CD4-positive, alpha-beta T cell (primary cell): ENCODE measurements at regions not wholly inside any gene's neighbourhood (a gene's known extent, or its start where the extent isn't known, plus 50 kb on each side); places are given as distances from the start of the nearest gene placed in this dataset.

Experiments used
- ATAC-seq: fragments of 200-7000 bp; cut with Tn5 transposase; one replicate; pipeline ENCODE4 v1.10.0; 2022; ENCODE audit warnings: mild to moderate bottlenecking; ENCODE audit not compliant: poor library complexity
- CTCF ChIA-PET: fragments of 350-600 bp; sonication (Branson Sonifier 250); formaldehyde crosslinking; loops from one replicate; lab custom pipeline; 2021; ENCODE audit warnings: antibody characterized with exemption, inconsistent platforms; lab: Charles Lee
- POLR2A ChIA-PET: fragments of 350-600 bp; sonication (Branson Sonifier 250); formaldehyde crosslinking; loops from one replicate; lab custom pipeline; 2021; ENCODE audit warnings: antibody characterized with exemption, inconsistent platforms; lab: Charles Lee
- DNase-seq, 14 experiments: peaks; one replicate each; pipeline ENCODE4 v3.0.0-alpha.2; 2013 to 2020; ENCODE audit warnings: mixed read lengths in 2 of 14
- H3K27ac ChIP-seq, 2 donors: one replicate each; pipeline versions ENCODE4 v1.5.1 to v1.7.0; 2013; ENCODE audit warnings: low read length in 2 of 2, low read depth in 1 of 2, mild to moderate bottlenecking in 1 of 2
- H3K27me3 ChIP-seq, 2 experiments: 1 replicate in 1 of 2; 2 replicates in 1 of 2; pipeline versions ENCODE4 v1.6.1 to v1.7.0; 2013; ENCODE audit warnings: low read length in 2 of 2, control low read depth in 1 of 2, mild to moderate bottlenecking in 1 of 2, moderate library complexity in 1 of 2; ENCODE audit not compliant: insufficient read depth in 2 of 2, control insufficient read depth in 1 of 2
- H3K36me3 ChIP-seq: one replicate; pipeline ENCODE4 v1.6.1; 2013; ENCODE audit warnings: low read length, control low read depth; ENCODE audit not compliant: insufficient read depth
- H3K4me1 ChIP-seq: one replicate; pipeline ENCODE4 v1.6.1; 2013; ENCODE audit warnings: low read length, control low read depth; ENCODE audit not compliant: insufficient read depth
- H3K4me3 ChIP-seq: one replicate; pipeline ENCODE4 v1.5.1; 2013; ENCODE audit warnings: mild to moderate bottlenecking, low read length, moderate library complexity
- H3K9me3 ChIP-seq, 2 experiments: 1 replicate in 1 of 2; 2 replicates in 1 of 2; pipeline versions ENCODE4 v1.6.1 to v1.7.0; 2013; ENCODE audit warnings: low read length in 2 of 2, mild to moderate bottlenecking in 2 of 2, control low read depth in 1 of 2, moderate library complexity in 1 of 2; ENCODE audit not compliant: control insufficient read depth in 1 of 2, insufficient read depth in 1 of 2
- H3K27ac Mint-ChIP-seq: one replicate; pipeline ENCODE4 v1.8.0; 2020; ENCODE audit warnings: mixed read lengths
- H3K27me3 Mint-ChIP-seq: one replicate; pipeline ENCODE4 v1.8.0; 2021; ENCODE audit warnings: mixed read lengths
- H3K36me3 Mint-ChIP-seq: one replicate; pipeline ENCODE4 v1.8.0; 2021; ENCODE audit warnings: low read depth, mixed read lengths
- H3K4me1 Mint-ChIP-seq: one replicate; pipeline ENCODE4 v1.8.0; 2021; ENCODE audit warnings: low read depth, mixed read lengths
- H3K4me3 Mint-ChIP-seq: one replicate; pipeline ENCODE4 v1.8.0; 2020; ENCODE audit warnings: mild to moderate bottlenecking, mixed read lengths
- H3K9me3 Mint-ChIP-seq: one replicate; pipeline ENCODE4 v1.8.0; 2020; ENCODE audit warnings: mixed read lengths
- CTCF ChIP-seq: fragments of 200-600 bp; IDR thresholded peaks from one replicate; pipeline ENCODE4 v1.8.0; 2022; ENCODE audit warnings: antibody characterized with exemption, mild to moderate bottlenecking
- intact Hi-C, 2 experiments: fragments of 100-400 bp; cut with DNase I in 1 of 2; cut with micrococcal nuclease in 1 of 2; formaldehyde crosslinking; loops; one replicate each; pipeline versions ENCODE4 v1.15.1 to v1.9.0; 2023 to 2025; cut with DNase I, micrococcal nuclease

DNA sequence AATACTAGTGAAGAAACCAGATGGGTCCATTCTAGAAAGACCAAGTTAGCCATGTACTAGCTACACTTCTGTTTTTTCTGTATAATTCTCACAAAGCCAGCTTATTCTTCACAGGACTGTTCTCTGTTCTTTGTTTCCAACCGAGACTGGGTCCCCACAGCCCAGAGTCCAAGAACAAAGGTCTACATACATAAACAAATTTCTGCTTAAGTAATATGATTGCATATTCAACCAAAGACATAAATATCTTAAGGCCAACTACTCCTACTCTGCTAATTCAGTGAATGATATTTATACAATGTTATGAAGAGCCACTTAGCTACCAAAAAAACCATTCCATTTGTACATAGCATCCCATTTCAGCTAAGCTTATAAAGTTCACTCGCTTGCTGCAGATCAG, 299.8 kb upstream of the CCDC54 start:
- no peak overlapping the region for H3K27ac ChIP-seq
- no peaks in the 10 kb centered on the region for H3K9me3 Mint-ChIP-seq
- intact Hi-C loops, result no loop called here
- no peak for ATAC-seq
- POLR2A ChIA-PET, result no interaction called here
- no peaks in the 10 kb centered on the region for H3K4me1 ChIP-seq
- no peaks in the 10 kb centered on the region for H3K9me3 ChIP-seq
- DNase-seq, result no peak
- no peak for TF ChIP-seq CTCF
- H3K4me3 ChIP-seq, result no peak overlapping the region
- no peaks in the 10 kb centered on the region for H3K36me3 Mint-ChIP-seq
- H3K4me1 Mint-ChIP-seq, result no peaks in the 10 kb centered on the region
- no peaks in the 10 kb centered on the region for H3K27me3 ChIP-seq
- no peak overlapping the region for H3K4me3 Mint-ChIP-seq
- H3K27ac Mint-ChIP-seq, result no peak overlapping the region
- H3K27me3 Mint-ChIP-seq, result no peaks in the 10 kb centered on the region
- H3K36me3 ChIP-seq, result no peaks in the 10 kb centered on the region
- CTCF ChIA-PET, result no interaction called here

DNA sequence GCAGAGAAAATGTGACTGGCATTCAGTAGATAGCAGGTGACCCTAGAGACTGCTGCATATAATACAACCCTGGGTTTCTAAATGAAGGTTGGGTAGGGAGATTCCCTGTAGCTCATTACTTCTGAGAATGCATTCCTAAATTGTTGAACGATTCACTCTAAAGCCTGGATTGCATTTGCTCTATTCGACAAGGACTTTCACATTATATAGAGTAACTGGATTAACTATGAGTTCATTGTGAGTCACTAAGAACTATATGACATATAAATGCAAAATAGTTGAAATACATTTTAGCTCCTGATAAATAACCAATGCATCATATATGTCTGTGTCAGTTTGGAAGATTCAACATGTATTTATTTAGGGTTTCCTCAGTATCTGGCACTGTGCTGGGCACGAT, 294.7 kb upstream of the CCDC54 start:
- no peaks in the 10 kb centered on the region for H3K9me3 ChIP-seq
- TF ChIP-seq CTCF, result no peak
- ChIA-PET POLR2A (no interaction called here), CTCF (no interaction called here)
- intact Hi-C loops, result no loop called here
- H3K4me1 Mint-ChIP-seq, result no peaks in the 10 kb centered on the region
- H3K27ac Mint-ChIP-seq, result no peak overlapping the region
- no peak for ATAC-seq
- no peaks in the 10 kb centered on the region for H3K36me3 Mint-ChIP-seq
- no peak overlapping the region for H3K4me3 ChIP-seq
- no peak overlapping the region for H3K27ac ChIP-seq
- H3K4me1 ChIP-seq, result no peaks in the 10 kb centered on the region
- H3K27me3 ChIP-seq, result no peaks in the 10 kb centered on the region
- H3K4me3 Mint-ChIP-seq, result no peak overlapping the region
- H3K27me3 Mint-ChIP-seq, result no peaks in the 10 kb centered on the region
- no peak for DNase-seq
- H3K36me3 ChIP-seq, result no peaks in the 10 kb centered on the region
- H3K9me3 Mint-ChIP-seq, result no peaks in the 10 kb centered on the region

DNA sequence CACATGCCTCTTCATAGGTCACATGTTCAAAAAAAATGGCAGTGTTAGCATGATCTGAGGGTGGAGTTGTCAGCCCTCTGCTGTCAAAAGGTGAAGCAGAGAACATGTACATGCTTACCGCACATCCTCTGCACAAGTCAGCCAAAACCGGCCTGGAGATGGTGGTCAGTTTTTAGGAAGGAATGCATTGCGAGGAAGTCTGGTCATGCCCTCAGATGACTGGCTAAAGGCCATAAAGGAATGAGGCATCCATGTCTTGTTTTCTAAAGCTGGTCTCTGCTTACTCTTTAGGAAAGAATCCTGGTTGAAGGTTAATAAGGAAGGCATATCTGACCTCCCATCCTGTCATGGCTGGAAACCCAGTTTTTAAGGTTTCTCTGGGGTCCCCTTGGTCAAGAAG, 292.0 kb upstream of the CCDC54 start:
- H3K36me3 ChIP-seq, result no peaks in the 10 kb centered on the region
- H3K27ac Mint-ChIP-seq, result no peak overlapping the region

More for the DNA sequence above, 292.0 kb upstream of the CCDC54 start:
- Mint-ChIP-seq H3K36me3 (no peaks in the 10 kb centered on the region), H3K9me3 (no peaks in the 10 kb centered on the region), H3K4me3 (no peak overlapping the region), H3K27me3 (no peaks in the 10 kb centered on the region), H3K4me1 (no peaks in the 10 kb centered on the region)
- intact Hi-C loops, result no loop called here
- ChIA-PET CTCF (no interaction called here), POLR2A (no interaction called here)
- TF ChIP-seq CTCF, result no peak
- Histone ChIP-seq H3K4me3 (no peak overlapping the region), H3K9me3 (no peaks in the 10 kb centered on the region), H3K27ac (no peak overlapping the region), H3K4me1 (no peaks in the 10 kb centered on the region), H3K27me3 (no peaks in the 10 kb centered on the region)
- ATAC-seq (no peak), DNase-seq (no peak)
